ENCODE measurements at regions not wholly inside any gene's neighbourhood (a gene's known extent, or its start where the extent isn't known, plus 50 kb on each side); places are given as distances from the start of the nearest gene placed in this dataset.
A peak's percentile ranks its signal among the peaks of the same experiment; 100 is the strongest.

GRCh38 chr15:94131875-94132274 lies 99.5 kb upstream of the MCTP2 start:
- Histone ChIP-seq H3K27ac (replicated peaks) (no peak overlapping the region), H3K27me3 (ENCODE audit: insufficient read depth, poor library complexity, severe bottlenecking) (peaks cover 12% of the 10 kb centered on the region), H3K4me3 (replicated peaks; ENCODE audit: insufficient read depth, low read length) (no peak overlapping the region)
- no peak for DNase-seq (ENCODE audit: low read depth in 1 of 2, low spot score in 1 of 2)
- TF ChIP-seq POLR2AphosphoS5 (IDR thresholded peaks at IDR 0.05; ENCODE audit: low read depth) (no peak), GABPA (IDR thresholded peaks at IDR 0.05; ENCODE audit: low read depth) (no peak), SPI1 (IDR thresholded peaks at IDR 0.05; ENCODE audit: borderline replicate concordance, low read depth) (no peak), REST (IDR thresholded peaks at IDR 0.05; ENCODE audit: insufficient replicate concordance, low read depth) (no peak)
- TF ChIP-seq, protein P1, sequence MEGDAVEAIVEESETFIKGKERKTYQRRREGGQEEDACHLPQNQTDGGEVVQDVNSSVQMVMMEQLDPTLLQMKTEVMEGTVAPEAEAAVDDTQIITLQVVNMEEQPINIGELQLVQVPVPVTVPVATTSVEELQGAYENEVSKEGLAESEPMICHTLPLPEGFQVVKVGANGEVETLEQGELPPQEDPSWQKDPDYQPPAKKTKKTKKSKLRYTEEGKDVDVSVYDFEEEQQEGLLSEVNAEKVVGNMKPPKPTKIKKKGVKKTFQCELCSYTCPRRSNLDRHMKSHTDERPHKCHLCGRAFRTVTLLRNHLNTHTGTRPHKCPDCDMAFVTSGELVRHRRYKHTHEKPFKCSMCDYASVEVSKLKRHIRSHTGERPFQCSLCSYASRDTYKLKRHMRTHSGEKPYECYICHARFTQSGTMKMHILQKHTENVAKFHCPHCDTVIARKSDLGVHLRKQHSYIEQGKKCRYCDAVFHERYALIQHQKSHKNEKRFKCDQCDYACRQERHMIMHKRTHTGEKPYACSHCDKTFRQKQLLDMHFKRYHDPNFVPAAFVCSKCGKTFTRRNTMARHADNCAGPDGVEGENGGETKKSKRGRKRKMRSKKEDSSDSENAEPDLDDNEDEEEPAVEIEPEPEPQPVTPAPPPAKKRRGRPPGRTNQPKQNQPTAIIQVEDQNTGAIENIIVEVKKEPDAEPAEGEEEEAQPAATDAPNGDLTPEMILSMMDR (IDR thresholded peaks at IDR 0.05; ENCODE audit: insufficient read depth, low read length), result no peak

DNA sequence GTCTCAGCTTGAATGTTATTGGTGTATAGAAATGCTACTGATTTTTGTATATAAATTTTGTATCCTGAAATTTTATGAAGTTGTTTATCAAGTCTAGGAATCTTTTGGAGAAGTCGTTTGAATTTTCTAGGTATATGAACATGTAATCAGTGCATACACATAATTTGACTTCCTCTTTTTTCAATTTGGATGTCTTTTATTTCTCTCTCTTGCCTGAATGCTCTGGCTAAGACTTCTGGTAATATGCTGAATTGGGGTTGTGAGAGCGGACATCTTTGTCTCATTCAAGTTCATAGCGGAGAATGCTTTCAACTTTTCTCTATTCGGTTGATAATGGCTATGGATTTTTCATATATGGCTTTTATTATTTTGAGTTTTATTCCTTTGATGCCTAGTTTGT lies 100.9 kb upstream of the MCTP2 start:
- no peak for TF ChIP-seq POLR2AphosphoS5 (IDR thresholded peaks at IDR 0.05; ENCODE audit: low read depth)
- no peak for TF ChIP-seq REST (IDR thresholded peaks at IDR 0.05; ENCODE audit: insufficient replicate concordance, low read depth)
- peak; percentile 81 for TF ChIP-seq SPI1 (IDR thresholded peaks at IDR 0.05; ENCODE audit: borderline replicate concordance, low read depth)
- no peak for TF ChIP-seq GABPA (IDR thresholded peaks at IDR 0.05; ENCODE audit: low read depth)
- H3K27me3 ChIP-seq (ENCODE audit: insufficient read depth, poor library complexity, severe bottlenecking), result peaks cover 10% of the 10 kb centered on the region
- no peak for DNase-seq (ENCODE audit: low read depth in 1 of 2, low spot score in 1 of 2)
- no peak overlapping the region for H3K4me3 ChIP-seq (replicated peaks; ENCODE audit: insufficient read depth, low read length)
- H3K27ac ChIP-seq (replicated peaks), result no peak overlapping the region

DNA sequence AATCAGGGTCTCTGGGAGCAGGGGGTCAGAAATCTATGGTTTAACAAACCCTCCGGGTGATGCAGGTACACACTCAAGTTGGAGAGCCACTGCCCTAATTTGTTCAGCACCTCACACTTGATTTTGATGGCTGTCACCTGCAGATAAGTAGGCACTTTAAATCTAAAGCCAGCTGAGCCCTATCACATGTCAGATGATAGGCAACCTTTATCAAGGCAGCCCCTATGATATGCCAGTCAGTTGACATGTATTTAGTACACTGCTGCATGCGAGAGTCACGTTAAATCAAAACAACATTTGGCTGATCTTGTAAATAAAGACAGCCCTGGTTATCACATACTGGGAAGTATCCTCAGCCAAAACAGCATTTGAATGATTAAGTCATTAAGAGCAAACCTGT lies 104.4 kb upstream of the MCTP2 start:
- Histone ChIP-seq H3K4me3 (replicated peaks; ENCODE audit: insufficient read depth, low read length) (no peak overlapping the region), H3K27me3 (ENCODE audit: insufficient read depth, poor library complexity, severe bottlenecking) (no peaks in the 10 kb centered on the region), H3K27ac (replicated peaks) (no peak overlapping the region)
- no peak for DNase-seq (ENCODE audit: low read depth in 1 of 2, low spot score in 1 of 2)
- TF ChIP-seq, protein P1 (IDR thresholded peaks at IDR 0.05; ENCODE audit: insufficient read depth, low read length), result no peak
- TF ChIP-seq GABPA (IDR thresholded peaks at IDR 0.05; ENCODE audit: low read depth) (no peak), SPI1 (IDR thresholded peaks at IDR 0.05; ENCODE audit: borderline replicate concordance, low read depth) (no peak), REST (IDR thresholded peaks at IDR 0.05; ENCODE audit: insufficient replicate concordance, low read depth) (no peak), POLR2AphosphoS5 (IDR thresholded peaks at IDR 0.05; ENCODE audit: low read depth) (no peak)

Data from HL-60 (cell line).